Activated naive CD4-positive, alpha-beta T cell treated with anti-CD3 and anti-CD28 coated beads, Interleukin-2, amount 50 U/mL, for 72 hours (primary cell): ENCODE measurements at regions not wholly inside any gene's neighbourhood (a gene's known extent, or its start where the extent isn't known, plus 50 kb on each side); places are given as distances from the start of the nearest gene placed in this dataset.

Source experiments
- ATAC-seq, 2 donors: fragments of 150-1000 bp; cut with Tn5 transposase; 2 replicates each; pipeline ENCODE4 v1.10.0; 2021; ENCODE audit warnings: mild to moderate bottlenecking in 2 of 2, moderate library complexity in 2 of 2
- DNase-seq, 2 donors: peaks; one replicate each; pipeline ENCODE4 v3.0.0; 2021 to 2022; ENCODE audit warnings: low spot score in 2 of 2
- H3K27ac Mint-ChIP-seq, 2 donors: one replicate each; pipeline ENCODE4 v1.8.0; 2022; ENCODE audit warnings: mild to moderate bottlenecking in 2 of 2, mixed read lengths in 2 of 2
- H3K36me3 Mint-ChIP-seq, 2 donors: one replicate each; pipeline ENCODE4 v1.8.0; 2022; ENCODE audit warnings: mixed read lengths in 2 of 2
- H3K9me3 Mint-ChIP-seq, 2 donors: one replicate each; pipeline ENCODE4 v1.8.0; 2022; ENCODE audit warnings: mixed read lengths in 2 of 2

DNA sequence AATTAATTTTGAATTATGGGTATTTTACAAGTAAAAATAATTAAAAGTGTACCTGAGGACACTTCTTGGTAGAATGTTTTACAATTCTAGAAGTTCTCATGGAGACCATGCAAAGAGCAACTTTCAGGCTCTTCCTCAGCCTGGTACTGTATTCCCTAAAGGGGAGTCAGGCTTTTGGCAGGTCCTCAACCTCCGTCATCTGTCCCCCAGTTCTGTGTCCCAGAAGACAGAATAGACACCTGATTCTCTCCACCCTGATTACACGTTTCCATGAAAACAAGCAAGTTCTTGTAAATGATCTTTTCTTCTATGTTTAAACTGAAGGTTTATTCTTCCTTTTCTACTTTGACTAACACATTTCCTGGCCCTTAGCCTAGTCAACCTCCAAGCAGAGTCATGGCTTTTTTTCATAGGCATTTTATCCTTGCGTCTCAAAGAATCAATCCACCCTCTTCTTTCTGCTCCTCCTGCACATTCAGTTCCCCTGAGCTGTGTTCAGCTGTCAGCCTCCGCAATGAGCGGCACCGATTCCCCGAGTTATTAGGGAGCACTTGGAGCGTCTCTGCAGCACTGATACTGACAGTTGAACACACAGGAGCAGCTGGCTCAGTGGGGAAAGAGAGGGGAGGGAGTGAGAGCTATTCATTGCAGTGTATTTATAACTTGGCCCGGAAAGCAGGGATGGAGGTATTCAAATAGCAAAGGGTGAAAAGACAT is 1082.4 kb upstream of the MAP3K7 start:
- no peak for ATAC-seq
- H3K27ac Mint-ChIP-seq = no peak overlapping the region
- no peak for DNase-seq
- H3K9me3 Mint-ChIP-seq = peaks cover 4 to 5% of the 10 kb centered on the region in 2 donors
- no peaks in the 10 kb centered on the region for H3K36me3 Mint-ChIP-seq

- Mint-ChIP-seq H3K9me3 (peaks cover 5 to 10% of the 10 kb centered on the region in 2 donors), H3K36me3 (no peaks in the 10 kb centered on the region), H3K27ac (no peak overlapping the region)
- ATAC-seq (no peak), DNase-seq (no peak)
Observed at GRCh38 chr6:91667596-91667995, 1080.7 kb upstream of the MAP3K7 start.

GRCh38 chr6:91664327-91664959 is 1077.6 kb upstream of the MAP3K7 start:
- H3K36me3 Mint-ChIP-seq = no peaks in the 10 kb centered on the region
- ATAC-seq = peak; percentile 29 to 90

DNA sequence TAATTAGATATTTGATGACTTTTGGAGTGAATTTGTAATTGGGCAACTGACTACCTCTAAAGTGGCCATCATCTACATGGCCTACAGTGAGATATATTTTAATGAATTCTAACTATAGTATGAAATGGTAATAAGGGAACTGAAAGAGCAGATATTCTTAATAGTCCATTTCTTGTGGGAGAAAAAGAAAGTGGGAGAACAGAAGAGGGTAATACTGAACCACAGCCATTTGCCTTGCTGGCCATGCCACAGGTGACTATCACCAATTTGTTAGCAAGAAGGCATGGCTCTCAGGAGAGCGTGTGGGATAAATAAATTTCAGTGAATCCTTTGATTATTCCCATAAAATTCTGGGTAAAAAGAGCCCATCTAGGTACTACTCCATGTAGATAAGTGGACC is 1074.0 kb upstream of the MAP3K7 start:
- Mint-ChIP-seq H3K9me3 (peaks cover 5 to 10% of the 10 kb centered on the region in 2 donors), H3K27ac (no peak overlapping the region), H3K36me3 (no peaks in the 10 kb centered on the region)
- DNase-seq = no peak
- no peak for ATAC-seq

More at GRCh38 chr6:91664327-91664959, 1077.6 kb upstream of the MAP3K7 start:
- Mint-ChIP-seq H3K27ac (no peak overlapping the region), H3K9me3 (peaks cover 5 to 10% of the 10 kb centered on the region in 2 donors)
- no peak for DNase-seq

DNA sequence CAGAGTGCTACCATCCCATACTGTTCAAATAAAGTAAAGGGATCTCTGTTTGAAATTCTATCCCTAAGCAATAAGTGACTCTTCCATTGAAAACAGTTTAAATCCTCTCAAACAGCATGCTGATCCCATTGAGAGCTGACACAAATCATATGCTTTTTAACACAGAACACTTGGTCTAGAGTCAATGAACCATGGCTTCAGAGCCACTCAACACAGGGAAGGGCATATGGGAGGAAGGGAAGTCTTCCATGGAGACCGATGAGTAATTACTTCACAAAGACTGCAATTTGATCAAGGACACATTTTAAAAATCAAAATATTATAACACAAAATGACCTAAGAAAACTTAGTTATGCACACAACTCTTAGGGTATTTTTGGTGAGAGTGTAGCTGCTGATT is 1073.0 kb upstream of the MAP3K7 start:
- H3K27ac Mint-ChIP-seq = no peak overlapping the region

GRCh38 chr6:91654793-91655192 is 1067.9 kb upstream of the MAP3K7 start:
- Mint-ChIP-seq H3K9me3 (peaks cover 4 to 5% of the 10 kb centered on the region in 2 donors), H3K36me3 (no peaks in the 10 kb centered on the region), H3K27ac (no peak overlapping the region)
- ATAC-seq (no peak), DNase-seq (no peak)

More for the DNA sequence above, 1073.0 kb upstream of the MAP3K7 start:
- peaks cover 4 to 10% of the 10 kb centered on the region in 2 donors for H3K9me3 Mint-ChIP-seq
- H3K36me3 Mint-ChIP-seq = no peaks in the 10 kb centered on the region
- DNase-seq = no peak
- ATAC-seq = no peak

- Mint-ChIP-seq H3K9me3 (peaks cover 4 to 5% of the 10 kb centered on the region in 2 donors), H3K36me3 (no peaks in the 10 kb centered on the region), H3K27ac (no peak overlapping the region)
- no peak for ATAC-seq
- DNase-seq = no peak
Observed at GRCh38 chr6:91654357-91654756, 1067.5 kb upstream of the MAP3K7 start.

DNA sequence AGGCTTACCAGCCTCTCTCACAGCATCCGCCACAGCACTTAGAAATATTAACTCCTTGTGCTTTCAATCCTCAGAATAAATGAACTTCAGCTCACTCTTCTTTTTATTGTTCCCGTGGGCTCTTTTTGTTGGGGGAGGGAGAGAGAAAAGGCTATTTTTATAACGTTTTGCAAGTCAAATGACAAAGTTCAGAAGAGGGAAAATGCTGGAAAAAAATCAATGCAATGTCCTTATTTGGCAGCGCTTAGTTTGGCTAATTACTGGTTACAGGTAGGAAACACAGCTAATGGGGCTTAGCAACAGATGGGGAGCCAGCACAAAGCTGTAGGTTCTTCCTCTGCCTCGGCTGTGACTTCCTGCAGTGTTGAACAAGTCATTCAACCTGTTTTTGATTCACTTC is 1067.0 kb upstream of the MAP3K7 start:
- Mint-ChIP-seq H3K36me3 (no peaks in the 10 kb centered on the region), H3K27ac (no peak overlapping the region), H3K9me3 (peaks cover 4 to 5% of the 10 kb centered on the region in 2 donors)
- ATAC-seq = no peak
- no peak for DNase-seq

DNA sequence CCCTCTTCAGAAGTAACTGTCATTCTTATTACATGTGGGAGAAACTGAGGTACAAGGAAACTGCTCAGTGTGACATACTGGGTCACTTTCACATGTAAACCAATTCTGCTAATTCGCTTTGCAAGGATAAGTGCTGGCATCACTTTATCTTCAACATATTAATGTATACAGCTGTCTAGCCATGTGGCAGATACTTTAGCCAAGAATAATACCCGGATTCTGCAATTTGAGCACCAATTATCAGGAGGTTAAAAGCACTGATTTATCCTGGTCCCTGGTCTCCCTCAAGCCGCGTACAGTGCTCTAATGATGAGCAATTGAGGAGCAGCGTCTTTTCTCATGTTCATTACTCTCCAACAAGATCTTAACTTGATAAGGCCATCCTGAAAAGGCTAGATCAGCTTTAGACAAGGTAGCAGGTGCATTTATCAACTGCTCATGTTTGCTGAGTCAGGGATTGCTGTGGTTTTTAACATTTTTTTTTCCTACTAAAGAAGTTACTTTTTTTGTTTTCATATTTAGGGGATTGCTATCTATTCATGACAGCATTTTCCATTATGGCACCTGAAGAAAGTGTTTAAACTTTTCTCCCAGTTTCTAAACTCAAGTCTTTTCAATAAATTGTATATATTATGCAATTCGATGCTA is 1066.3 kb upstream of the MAP3K7 start:
- DNase-seq (no peak), ATAC-seq (no peak)
- H3K9me3 Mint-ChIP-seq = peaks cover 4 to 5% of the 10 kb centered on the region in 2 donors
- no peaks in the 10 kb centered on the region for H3K36me3 Mint-ChIP-seq
- H3K27ac Mint-ChIP-seq = no peak overlapping the region

GRCh38 chr6:91646649-91647048 is 1059.8 kb upstream of the MAP3K7 start:
- DNase-seq (no peak), ATAC-seq (no peak)
- H3K36me3 Mint-ChIP-seq = no peaks in the 10 kb centered on the region
- H3K27ac Mint-ChIP-seq = no peak overlapping the region
- peaks cover 7 to 8% of the 10 kb centered on the region in 2 donors for H3K9me3 Mint-ChIP-seq

- no peak overlapping the region for H3K27ac Mint-ChIP-seq
Observed at GRCh38 chr6:91645811-91646210, 1058.9 kb upstream of the MAP3K7 start.

GRCh38 chr6:91637217-91637616 is 1050.3 kb upstream of the MAP3K7 start:
- no peaks in the 10 kb centered on the region for H3K36me3 Mint-ChIP-seq
- no peak for ATAC-seq
- DNase-seq = no peak
- peaks cover 5 to 9% of the 10 kb centered on the region in 2 donors for H3K9me3 Mint-ChIP-seq
- no peak overlapping the region for H3K27ac Mint-ChIP-seq

More at GRCh38 chr6:91645811-91646210, 1058.9 kb upstream of the MAP3K7 start:
- Mint-ChIP-seq H3K9me3 (peaks cover 7 to 8% of the 10 kb centered on the region in 2 donors), H3K36me3 (no peaks in the 10 kb centered on the region)
- ATAC-seq = no peak
- no peak for DNase-seq

- no peak overlapping the region for H3K27ac Mint-ChIP-seq
- peaks cover 7 to 16% of the 10 kb centered on the region in 2 donors for H3K9me3 Mint-ChIP-seq
- DNase-seq (no peak), ATAC-seq (no peak)
- H3K36me3 Mint-ChIP-seq = no peaks in the 10 kb centered on the region
Observed at GRCh38 chr6:91634791-91635190, 1047.9 kb upstream of the MAP3K7 start.

GRCh38 chr6:91633374-91634111 is 1046.7 kb upstream of the MAP3K7 start:
- Mint-ChIP-seq H3K27ac (no peak overlapping the region), H3K9me3 (peaks cover 12% of the 10 kb centered on the region in 2 donors), H3K36me3 (no peaks in the 10 kb centered on the region)
- no peak for ATAC-seq
- no peak for DNase-seq

GRCh38 chr6:91632308-91632707 is 1045.4 kb upstream of the MAP3K7 start:
- no peak overlapping the region for H3K27ac Mint-ChIP-seq
- H3K9me3 Mint-ChIP-seq = peaks cover 12% of the 10 kb centered on the region in 2 donors
- no peak for DNase-seq
- ATAC-seq = no peak
- no peaks in the 10 kb centered on the region for H3K36me3 Mint-ChIP-seq

- no peak for DNase-seq
- H3K27ac Mint-ChIP-seq = no peak overlapping the region
- ATAC-seq = no peak
- peaks cover 12% of the 10 kb centered on the region in 2 donors for H3K9me3 Mint-ChIP-seq
- no peaks in the 10 kb centered on the region for H3K36me3 Mint-ChIP-seq
Observed at GRCh38 chr6:91631227-91631626, 1044.4 kb upstream of the MAP3K7 start.

- ATAC-seq (no peak), DNase-seq (no peak)
- Mint-ChIP-seq H3K27ac (no peak overlapping the region), H3K9me3 (peaks cover 5 to 7% of the 10 kb centered on the region in 2 donors), H3K36me3 (no peaks in the 10 kb centered on the region)
Observed at GRCh38 chr6:91626911-91627310, 1040.0 kb upstream of the MAP3K7 start.
